ENCODE measurements at regions not wholly inside any gene's neighbourhood (a gene's known extent, or its start where the extent isn't known, plus 50 kb on each side); places are given as distances from the start of the nearest gene placed in this dataset.

DNA sequence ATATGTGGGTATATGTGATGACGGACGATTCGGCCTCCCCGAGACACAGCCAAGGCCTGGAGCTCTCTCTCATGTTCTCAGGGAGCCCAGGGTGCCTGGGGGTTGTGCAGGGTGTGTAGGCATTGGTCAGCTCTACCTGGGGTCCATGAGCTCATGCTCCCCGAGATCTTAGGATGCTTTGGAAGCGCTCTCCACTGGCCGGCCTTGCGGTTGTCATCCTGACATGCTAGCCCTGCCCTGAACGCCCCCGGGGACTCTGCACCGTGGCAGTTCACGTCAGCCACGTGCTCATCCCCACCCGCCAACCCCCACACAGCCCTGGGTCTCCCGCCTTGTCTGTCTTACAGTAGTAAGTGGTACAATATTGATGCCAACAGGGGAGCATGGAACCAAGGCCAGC is 67.8 kb downstream of the RTP5 start:
- Histone ChIP-seq H3K4me1 (ENCODE audit: control insufficient read depth in 1 of 2, insufficient read depth in 2 of 2, low read length in 2 of 2) (peaks cover 10 to 11% of the 10 kb centered on the region in 2 experiments), H2AFZ (ENCODE audit: low read depth, low read length, poor library complexity, severe bottlenecking) (no peak overlapping the region), H3K9me3 (ENCODE audit: control insufficient read depth in 1 of 2, insufficient read depth in 1 of 2, low read depth in 1 of 2, low read length in 2 of 2) (no peaks in the 10 kb centered on the region), H3K9ac (ENCODE audit: low read length) (no peak overlapping the region), H3K4me2 (ENCODE audit: low read length) (no peak overlapping the region), H3K4me3 (replicated peaks in 1 of 2; ENCODE audit: low read depth in 1 of 2, low read length in 2 of 2) (no peak overlapping the region), H3K79me2 (ENCODE audit: insufficient read depth, low read length) (no peaks in the 10 kb centered on the region), H3K27me3 (ENCODE audit: insufficient read depth, low read length) (no peaks in the 10 kb centered on the region), H4K20me1 (ENCODE audit: insufficient read depth) (no peaks in the 10 kb centered on the region), H3K9me2 (ENCODE audit: insufficient read depth) (no peaks in the 10 kb centered on the region), H3K36me3 (ENCODE audit: control insufficient read depth in 1 of 2, insufficient read depth in 2 of 2, low read length in 2 of 2) (no peaks in the 10 kb centered on the region), H3K27ac (ENCODE audit: low read depth, low read length) (no peak overlapping the region)
- RAD21 ChIA-PET (ENCODE audit: low non-redundant PET in 1 of 2, low total read pairs in 2 of 2, uncharacterized antibody in 2 of 2, unreplicated experiment in 2 of 2), result no interaction called here
- no TSS peak for BruUV-seq (replicated peaks)
- ATAC-seq (no peak), DNase-seq (ENCODE audit: low read depth, low spot score) (no peak)
- CTCF ChIA-PET, result no interaction called here
- POLR2A ChIA-PET, result no interaction called here
- TF ChIP-seq POLR2A (IDR thresholded peaks at IDR 0.05; ENCODE audit: borderline replicate concordance, extremely low read depth, insufficient read depth, insufficient read length), result no peak
- TF ChIP-seq, protein P1, sequence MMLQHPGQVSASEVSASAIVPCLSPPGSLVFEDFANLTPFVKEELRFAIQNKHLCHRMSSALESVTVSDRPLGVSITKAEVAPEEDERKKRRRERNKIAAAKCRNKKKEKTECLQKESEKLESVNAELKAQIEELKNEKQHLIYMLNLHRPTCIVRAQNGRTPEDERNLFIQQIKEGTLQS (IDR thresholded peaks at IDR 0.05), result no peak
- TF ChIP-seq SRF (IDR thresholded peaks at IDR 0.05; ENCODE audit: low read depth), result no peak
- no peak for TF ChIP-seq EZH2 (IDR thresholded peaks at IDR 0.05)
- no peak for TF ChIP-seq EZH2phosphoT487 (IDR thresholded peaks at IDR 0.05; ENCODE audit: borderline replicate concordance)
- TF ChIP-seq SP1 (IDR thresholded peaks at IDR 0.05; ENCODE audit: low read depth), result no peak
- no peak for TF ChIP-seq YY1 (IDR thresholded peaks at IDR 0.05; ENCODE audit: extremely low read depth, insufficient replicate concordance, low read depth, low read length)
- no peak for TF ChIP-seq ZNF274 (IDR thresholded peaks at IDR 0.05; ENCODE audit: low read depth, low read length)
- TF ChIP-seq ELF1 (IDR thresholded peaks at IDR 0.05; ENCODE audit: borderline replicate concordance, low read depth), result no peak
- TF ChIP-seq, protein P2, sequence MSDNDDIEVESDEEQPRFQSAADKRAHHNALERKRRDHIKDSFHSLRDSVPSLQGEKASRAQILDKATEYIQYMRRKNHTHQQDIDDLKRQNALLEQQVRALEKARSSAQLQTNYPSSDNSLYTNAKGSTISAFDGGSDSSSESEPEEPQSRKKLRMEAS (IDR thresholded peaks at IDR 0.05), result no peak
- TF ChIP-seq JUND (IDR thresholded peaks at IDR 0.05), result no peak
- TF ChIP-seq, protein P3, sequence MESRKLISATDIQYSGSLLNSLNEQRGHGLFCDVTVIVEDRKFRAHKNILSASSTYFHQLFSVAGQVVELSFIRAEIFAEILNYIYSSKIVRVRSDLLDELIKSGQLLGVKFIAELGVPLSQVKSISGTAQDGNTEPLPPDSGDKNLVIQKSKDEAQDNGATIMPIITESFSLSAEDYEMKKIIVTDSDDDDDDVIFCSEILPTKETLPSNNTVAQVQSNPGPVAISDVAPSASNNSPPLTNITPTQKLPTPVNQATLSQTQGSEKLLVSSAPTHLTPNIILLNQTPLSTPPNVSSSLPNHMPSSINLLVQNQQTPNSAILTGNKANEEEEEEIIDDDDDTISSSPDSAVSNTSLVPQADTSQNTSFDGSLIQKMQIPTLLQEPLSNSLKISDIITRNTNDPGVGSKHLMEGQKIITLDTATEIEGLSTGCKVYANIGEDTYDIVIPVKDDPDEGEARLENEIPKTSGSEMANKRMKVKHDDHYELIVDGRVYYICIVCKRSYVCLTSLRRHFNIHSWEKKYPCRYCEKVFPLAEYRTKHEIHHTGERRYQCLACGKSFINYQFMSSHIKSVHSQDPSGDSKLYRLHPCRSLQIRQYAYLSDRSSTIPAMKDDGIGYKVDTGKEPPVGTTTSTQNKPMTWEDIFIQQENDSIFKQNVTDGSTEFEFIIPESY (IDR thresholded peaks at IDR 0.05; ENCODE audit: extremely low read depth, insufficient replicate concordance, low read length), result no peak
- TF ChIP-seq ZFX (IDR thresholded peaks at IDR 0.05), result no peak
- TF ChIP-seq, protein P4, sequence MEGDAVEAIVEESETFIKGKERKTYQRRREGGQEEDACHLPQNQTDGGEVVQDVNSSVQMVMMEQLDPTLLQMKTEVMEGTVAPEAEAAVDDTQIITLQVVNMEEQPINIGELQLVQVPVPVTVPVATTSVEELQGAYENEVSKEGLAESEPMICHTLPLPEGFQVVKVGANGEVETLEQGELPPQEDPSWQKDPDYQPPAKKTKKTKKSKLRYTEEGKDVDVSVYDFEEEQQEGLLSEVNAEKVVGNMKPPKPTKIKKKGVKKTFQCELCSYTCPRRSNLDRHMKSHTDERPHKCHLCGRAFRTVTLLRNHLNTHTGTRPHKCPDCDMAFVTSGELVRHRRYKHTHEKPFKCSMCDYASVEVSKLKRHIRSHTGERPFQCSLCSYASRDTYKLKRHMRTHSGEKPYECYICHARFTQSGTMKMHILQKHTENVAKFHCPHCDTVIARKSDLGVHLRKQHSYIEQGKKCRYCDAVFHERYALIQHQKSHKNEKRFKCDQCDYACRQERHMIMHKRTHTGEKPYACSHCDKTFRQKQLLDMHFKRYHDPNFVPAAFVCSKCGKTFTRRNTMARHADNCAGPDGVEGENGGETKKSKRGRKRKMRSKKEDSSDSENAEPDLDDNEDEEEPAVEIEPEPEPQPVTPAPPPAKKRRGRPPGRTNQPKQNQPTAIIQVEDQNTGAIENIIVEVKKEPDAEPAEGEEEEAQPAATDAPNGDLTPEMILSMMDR (IDR thresholded peaks at IDR 0.05 in 2 of 3, conservative IDR thresholded peaks at IDR 0.05 in 1 of 3; ENCODE audit: borderline replicate concordance in 1 of 3, insufficient read depth in 1 of 3, low read depth in 2 of 3, low read length in 2 of 3), result no peak
- TF ChIP-seq FOSL1 (IDR thresholded peaks at IDR 0.05; ENCODE audit: low read depth), result no peak
- no peak for TF ChIP-seq CEBPB (IDR thresholded peaks at IDR 0.05; ENCODE audit: low read depth)
- intact Hi-C loops (cut with micrococcal nuclease), result no loop called here
